Endothelial cell of umbilical vein (primary cell): ENCODE measurements at regions not wholly inside any gene's neighbourhood (a gene's known extent, or its start where the extent isn't known, plus 50 kb on each side); places are given as distances from the start of the nearest gene placed in this dataset.

ENCODE experiments used
- BruUV-seq: library from RNA; stranded (reverse); fragments of 400-500 nt; replicated peaks from 2 replicates; lab custom pipeline; 2021; lab: Mats Ljungman, UMichigan
- CTCF ChIA-PET: fragments of 300-600, 350-600 bp; sonication (Branson Sonifier 250); formaldehyde crosslinking; loops from one replicate; lab custom pipeline; 2021; ENCODE audit warnings: antibody characterized with exemption, inconsistent platforms; lab: Charles Lee
- POLR2A ChIA-PET: fragments of 300-600, 350-600 bp; sonication (Branson Sonifier 250); formaldehyde crosslinking; loops from one replicate; lab custom pipeline; 2021; ENCODE audit warnings: antibody characterized with exemption, inconsistent platforms; lab: Charles Lee
- DNase-seq: peaks from one replicate; pipeline ENCODE4 v3.0.0-alpha.2; 2011; ENCODE audit warnings: low read depth, low spot score
- FAIRE-seq: peaks from 2 replicates; lab custom pipeline; 2011; peaks lifted over from hg19 to GRCh38; lab: Jason Lieb, UNC
- H2AFZ ChIP-seq: 2 replicates; pipeline ENCODE4 v1.6.0; 2012; ENCODE audit warnings: low read depth, low read length, control low read depth, inconsistent platforms
- H3K27ac ChIP-seq: 2 replicates; pipeline ENCODE4 v1.5.1; 2011; ENCODE audit warnings: low read depth, mild to moderate bottlenecking, control low read depth, low read length, moderate library complexity; ENCODE audit not compliant: insufficient read depth
- H3K27me3 ChIP-seq, 2 experiments: 2 replicates each; pipeline versions ENCODE4 v1.6.0 to v1.6.1; 2011; ENCODE audit warnings: low read length in 2 of 2, mixed read lengths in 1 of 2; ENCODE audit not compliant: control insufficient read depth in 2 of 2, insufficient read depth in 2 of 2
- H3K36me3 ChIP-seq, 2 experiments: 2 replicates in 1 of 2; 3 replicates in 1 of 2; pipeline ENCODE4 v1.5.1; 2011; ENCODE audit warnings: low read length in 2 of 2, mild to moderate bottlenecking in 1 of 2, moderate library complexity in 1 of 2; ENCODE audit not compliant: control insufficient read depth in 2 of 2, insufficient read depth in 2 of 2; ENCODE audit errors: extremely low read depth in 1 of 2
- H3K4me1 ChIP-seq: 3 replicates; pipeline ENCODE4 v1.5.1; 2011; ENCODE audit warnings: mild to moderate bottlenecking, low read length; ENCODE audit not compliant: control insufficient read depth, insufficient read depth; ENCODE audit errors: extremely low read depth
- H3K4me2 ChIP-seq: 2 replicates; pipeline ENCODE4 v1.6.1; 2011; ENCODE audit warnings: low read length, control low read depth, mixed read lengths; ENCODE audit not compliant: insufficient read depth
- H3K4me3 ChIP-seq, 3 experiments: fragments of 200-600 bp in 1 of 3; sonication (generic), shearing (Covaris generic) in 1 of 3; replicated peaks in 1 of 3; 2 replicates each; pipeline ENCODE4 v1.5.1; 2011 to 2016; ENCODE audit warnings: control low read depth in 3 of 3, low read length in 3 of 3, mild to moderate bottlenecking in 2 of 3, inconsistent platforms in 1 of 3, low read depth in 1 of 3, moderate library complexity in 1 of 3; ENCODE audit not compliant: insufficient read depth in 1 of 3
- H3K79me2 ChIP-seq: 2 replicates; pipeline ENCODE4 v1.6.0; 2012; ENCODE audit warnings: low read length, inconsistent platforms; ENCODE audit not compliant: control insufficient read depth, insufficient read depth
- H3K9ac ChIP-seq: replicated peaks from 2 replicates; pipeline ENCODE3; 2011; ENCODE audit warnings: low read length, control low read depth; ENCODE audit not compliant: insufficient read depth; ENCODE audit errors: extremely low read depth
- H3K9me1 ChIP-seq: replicated peaks from 3 replicates; pipeline ENCODE4 v1.6.0; 2011; ENCODE audit warnings: mild to moderate bottlenecking, low read length; ENCODE audit not compliant: control insufficient read depth, insufficient read depth; ENCODE audit errors: extremely low read depth
- H3K9me3 ChIP-seq: replicated peaks from 2 replicates; pipeline ENCODE4 v1.5.1; 2012; ENCODE audit warnings: low read length, inconsistent platforms; ENCODE audit not compliant: control insufficient read depth, insufficient read depth
- H4K20me1 ChIP-seq: replicated peaks from 2 replicates; pipeline ENCODE3; 2011; ENCODE audit warnings: mild to moderate bottlenecking, low read length; ENCODE audit not compliant: control insufficient read depth, insufficient read depth; ENCODE audit errors: extremely low read depth
- CTCF ChIP-seq, 2 donors: IDR thresholded peaks; 1 replicate in 1 of 2; 2 replicates in 1 of 2; pipeline ENCODE4 v1.5.1; 2011; ENCODE audit warnings: low read length in 2 of 2, mild to moderate bottlenecking in 2 of 2, moderate library complexity in 2 of 2, control low read depth in 1 of 2, inconsistent platforms in 1 of 2, low read depth in 1 of 2; ENCODE audit not compliant: insufficient read depth in 1 of 2; ENCODE audit errors: extremely low read depth in 1 of 2
- EZH2 ChIP-seq: IDR thresholded peaks from 2 replicates; pipeline ENCODE4 v1.6.1; 2012; ENCODE audit warnings: borderline replicate concordance, low read depth, mild to moderate bottlenecking, moderate library complexity, low read length, inconsistent platforms; ENCODE audit not compliant: severe bottlenecking
- FOS ChIP-seq: IDR thresholded peaks from 2 replicates; pipeline ENCODE4 v1.6.1; 2011; ENCODE audit warnings: mild to moderate bottlenecking, low read length, moderate library complexity, borderline replicate concordance; ENCODE audit not compliant: insufficient read depth
- GATA2 ChIP-seq: IDR thresholded peaks from 2 replicates; pipeline ENCODE4 v1.7.0; 2011; ENCODE audit warnings: low read depth, mild to moderate bottlenecking, moderate library complexity, mixed read lengths, low read length; ENCODE audit not compliant: insufficient read length, insufficient read depth
- JUN ChIP-seq: IDR thresholded peaks from 2 replicates; pipeline ENCODE4 v1.6.1; 2011; ENCODE audit warnings: borderline replicate concordance, low read depth; ENCODE audit not compliant: insufficient read length, insufficient read depth
- MAX ChIP-seq: IDR thresholded peaks from 2 replicates; pipeline ENCODE4 v1.6.1; 2011; ENCODE audit not compliant: insufficient read depth, insufficient read length
- MYC ChIP-seq: IDR thresholded peaks from one replicate; pipeline ENCODE4 v1.6.1; 2011; ENCODE audit warnings: mild to moderate bottlenecking, low read depth, low read length
- POLR2A ChIP-seq: IDR thresholded peaks from 2 replicates; pipeline ENCODE4 v1.6.1; 2012; ENCODE audit warnings: low read depth, mild to moderate bottlenecking, control low read depth, low read length
- POLR2AphosphoS5 ChIP-seq: IDR thresholded peaks from 2 replicates; pipeline ENCODE4 v1.6.1; 2012; ENCODE audit warnings: low read depth, mild to moderate bottlenecking, control low read depth, low read length, moderate library complexity; ENCODE audit not compliant: insufficient read depth
- dilution Hi-C: fragments of 300-500 bp; cut with MboI; formaldehyde crosslinking; loops from one replicate; pipeline ENCODE4 v1.15.0; 2019; ENCODE audit warnings: low sequenced_read_pairs; ENCODE audit not compliant: extremely low pct_ligation_motif_present
- intact Hi-C: fragments of 100-400 bp; cut with micrococcal nuclease; formaldehyde crosslinking; loops from one replicate; pipeline ENCODE4 v1.10.0; 2022

- H3K9me3 ChIP-seq, result peaks cover 11% of the 10 kb centered on the region
- BruUV-seq, result no TSS peak
- ChIA-PET POLR2A (no interaction called here), CTCF (no interaction called here)
- dilution Hi-C loops, result no loop called here
- H4K20me1 ChIP-seq, result no peaks in the 10 kb centered on the region
- DNase-seq (no peak), FAIRE-seq (no peak)
- no peaks in the 10 kb centered on the region for H3K4me1 ChIP-seq
- H3K79me2 ChIP-seq, result no peaks in the 10 kb centered on the region
- no peaks in the 10 kb centered on the region for H3K9me1 ChIP-seq
- no peaks in the 10 kb centered on the region for H3K36me3 ChIP-seq
- H3K9ac ChIP-seq, result no peak overlapping the region
- no peak overlapping the region for H3K27ac ChIP-seq
- intact Hi-C loops, result no loop called here
- TF ChIP-seq POLR2A, result no peak
- no peak for TF ChIP-seq FOS
- no peak for TF ChIP-seq JUN
- TF ChIP-seq GATA2, result no peak
- no peak for TF ChIP-seq POLR2AphosphoS5
- no peak for TF ChIP-seq MAX
- no peak for TF ChIP-seq EZH2
- TF ChIP-seq MYC, result no peak
- TF ChIP-seq CTCF (IDR thresholded peaks at IDR 0.05; ENCODE audit: extremely low read depth in 1 of 2, insufficient read depth in 1 of 2, low read depth in 1 of 2, low read length in 2 of 2), result no peak
- H2AFZ ChIP-seq, result no peak overlapping the region
- no peak overlapping the region for H3K4me2 ChIP-seq
- H3K27me3 ChIP-seq, result no peaks in the 10 kb centered on the region
- no peak overlapping the region for H3K4me3 ChIP-seq
Observed at GRCh38 chr1:5364591-5364990, 627.6 kb downstream of the NPHP4 start.
